ELF-1 (cell line): ENCODE measurements at regions not wholly inside any gene's neighbourhood (a gene's known extent, or its start where the extent isn't known, plus 50 kb on each side); places are given as distances from the start of the nearest gene placed in this dataset.

ENCODE experiments used
- DNase-seq: peaks from one replicate; pipeline ENCODE4 v3.0.0-alpha.2; 2016; ENCODE audit warnings: low read depth, low spot score

DNA sequence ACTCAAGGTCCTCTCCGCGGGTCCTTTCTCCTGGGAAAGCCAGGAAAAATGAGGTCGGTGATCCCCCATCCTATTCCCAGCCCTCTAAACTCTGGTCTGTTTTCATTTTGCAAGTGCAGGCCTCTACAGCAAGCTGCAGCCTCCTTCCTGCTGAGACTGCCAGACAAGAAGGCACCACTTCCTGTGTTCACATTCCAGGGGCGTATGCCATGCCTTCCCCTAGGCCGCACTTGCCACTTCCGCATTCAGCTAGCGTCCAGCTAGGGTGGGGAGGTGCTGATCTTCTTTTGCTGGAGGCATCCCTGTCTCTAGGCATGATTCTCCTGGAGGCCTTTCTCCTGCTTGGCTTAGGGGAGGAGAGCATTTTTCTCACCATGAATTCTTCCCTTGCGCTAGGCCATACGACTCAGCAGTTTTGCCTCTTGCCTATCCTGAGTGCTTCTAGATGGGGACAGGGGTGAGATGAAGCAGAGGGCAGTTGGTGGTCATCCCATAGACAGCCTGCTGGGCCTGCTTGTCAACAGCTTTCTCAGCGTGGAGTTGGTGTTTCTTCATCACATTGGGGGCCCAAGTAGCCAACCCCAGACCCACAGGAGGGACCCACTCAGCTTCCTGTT lies 328.9 kb downstream of the RPS24 start:
- peak; percentile 80 for DNase-seq

DNA sequence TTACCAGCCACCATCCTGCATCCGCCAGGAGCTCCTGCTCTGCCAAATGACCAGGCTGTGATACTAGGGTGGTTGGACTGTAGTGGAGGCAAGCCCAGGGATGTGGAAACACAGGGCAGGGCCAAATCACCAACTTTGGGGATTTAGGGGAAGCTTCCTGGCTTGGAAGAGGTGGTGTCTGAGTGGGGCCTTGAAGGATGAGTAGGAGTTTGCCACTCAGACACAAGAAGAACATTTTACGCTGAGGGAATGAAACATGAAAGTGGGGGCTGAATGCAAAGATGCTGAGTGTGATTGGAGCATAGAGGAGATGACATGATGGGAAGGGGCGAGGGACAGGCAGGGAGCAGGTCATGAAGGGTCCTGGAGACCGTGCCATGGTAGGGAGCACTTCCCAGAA lies 329.5 kb downstream of the RPS24 start:
- no peak for DNase-seq

DNA sequence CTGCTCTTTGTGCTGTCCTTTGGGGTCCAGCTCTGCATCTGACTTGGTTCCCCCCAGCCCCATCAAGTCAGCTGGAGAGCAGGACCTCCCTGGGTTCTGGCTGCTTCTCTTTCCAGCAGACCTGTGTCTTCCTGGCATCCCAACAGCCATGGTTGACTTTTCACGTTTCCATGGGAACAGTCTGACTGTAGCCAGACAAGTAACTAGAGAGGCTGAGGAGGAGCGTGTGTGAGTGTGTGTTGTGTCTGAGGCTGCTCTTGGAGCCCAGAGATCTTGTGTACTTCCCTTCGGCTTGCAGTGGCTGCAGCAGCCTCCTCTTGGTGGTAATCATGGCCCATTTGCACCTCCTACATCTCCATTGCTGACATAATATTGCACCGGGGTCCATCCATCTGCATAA lies 332.0 kb downstream of the RPS24 start:
- DNase-seq = no peak

DNA sequence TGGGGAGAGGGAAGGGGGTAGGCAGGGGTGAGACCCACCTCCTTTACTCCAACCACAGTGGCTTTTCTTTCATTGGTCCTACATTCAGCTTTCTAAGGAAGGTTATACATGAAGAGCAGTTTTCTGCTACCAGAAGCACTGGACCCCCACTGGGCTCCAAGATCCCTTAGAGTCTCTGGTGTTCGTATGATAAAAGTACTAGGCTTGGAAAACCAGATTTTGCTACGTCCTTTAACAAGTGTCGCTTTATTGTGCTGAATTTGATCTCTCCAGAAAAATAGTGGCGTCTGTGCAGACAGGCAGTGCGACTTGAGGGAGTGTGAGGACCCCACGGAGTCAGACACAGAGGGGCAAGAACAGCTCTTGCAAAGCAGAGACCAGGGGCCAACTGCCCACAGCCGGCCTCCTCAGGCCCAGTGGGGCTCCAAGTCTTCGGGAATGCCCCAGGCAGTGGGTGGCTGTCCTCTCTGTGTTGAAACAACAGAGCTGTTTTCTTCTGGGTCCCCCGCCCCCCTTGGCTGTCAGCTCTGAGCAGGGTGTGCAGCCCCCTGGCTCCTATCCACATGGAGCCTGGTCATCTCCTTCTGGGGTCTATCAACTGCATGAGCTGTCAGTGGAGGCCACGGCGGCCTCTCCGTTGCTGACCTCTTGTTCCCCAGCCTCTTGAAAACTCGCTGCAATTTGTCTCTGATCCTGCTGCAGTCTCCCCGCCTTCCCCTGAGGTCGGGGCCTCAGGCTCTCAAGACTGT lies 333.2 kb downstream of the RPS24 start:
- DNase-seq = peak; percentile 56

DNA sequence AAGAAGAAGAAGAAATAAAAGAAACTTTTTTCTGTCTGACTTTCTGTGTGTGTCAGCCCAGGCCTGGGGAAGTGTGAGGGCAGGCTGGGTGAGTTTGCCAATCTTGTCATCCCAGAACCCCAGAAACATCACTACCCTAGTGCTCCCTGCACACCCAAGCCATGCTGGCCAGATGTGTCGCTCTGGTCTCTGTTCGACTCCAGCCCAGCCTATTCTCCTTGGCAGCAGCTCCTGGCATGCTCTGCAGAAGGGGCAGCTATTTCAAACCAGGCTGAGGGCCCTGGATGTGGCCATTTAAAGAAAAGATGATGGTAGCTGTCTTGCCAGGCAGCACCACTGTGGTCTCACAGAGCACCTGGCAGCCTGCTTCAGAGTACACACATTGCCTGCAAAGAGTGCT lies 334.1 kb downstream of the RPS24 start:
- no peak for DNase-seq

DNA sequence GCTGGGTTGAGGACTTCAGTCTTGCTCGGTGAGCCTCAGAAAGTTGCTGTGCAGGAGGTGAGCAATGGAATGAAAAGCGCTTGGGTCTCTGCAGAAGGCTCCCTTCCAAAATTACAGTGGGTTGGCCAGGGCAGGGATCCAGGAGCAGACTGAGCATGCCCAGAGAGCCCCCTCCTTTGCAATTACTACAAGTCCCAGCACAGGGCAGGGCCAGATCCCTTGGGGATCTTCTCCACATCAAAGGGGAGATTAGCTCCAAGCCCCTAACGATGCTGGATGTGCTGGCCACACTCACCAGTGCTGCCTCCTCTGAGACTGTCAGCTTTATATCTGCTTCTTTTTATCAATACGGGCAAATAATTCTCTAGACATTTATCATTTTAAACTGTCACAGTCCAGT lies 337.5 kb downstream of the RPS24 start:
- DNase-seq = peak; percentile 79

DNA sequence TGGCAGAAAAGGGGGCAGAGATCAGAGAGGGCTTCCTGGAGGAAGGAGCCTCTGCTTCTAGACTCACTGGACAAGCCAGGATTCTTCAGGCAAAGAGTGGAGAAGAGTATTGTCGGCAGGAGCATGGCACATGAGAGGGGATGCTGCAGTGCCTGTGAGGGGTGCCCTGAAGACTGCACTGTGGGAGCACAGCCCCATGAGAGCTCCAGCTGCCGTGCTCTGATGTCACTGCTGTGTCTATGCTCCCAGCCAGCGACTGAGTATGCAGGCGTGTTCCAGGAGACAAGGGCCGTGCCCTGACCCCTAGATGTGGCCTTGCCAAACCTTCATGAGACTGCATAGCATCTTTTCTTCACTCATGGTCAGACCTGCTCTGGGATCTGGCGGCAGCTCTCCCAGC lies 339.1 kb downstream of the RPS24 start:
- no peak for DNase-seq

DNA sequence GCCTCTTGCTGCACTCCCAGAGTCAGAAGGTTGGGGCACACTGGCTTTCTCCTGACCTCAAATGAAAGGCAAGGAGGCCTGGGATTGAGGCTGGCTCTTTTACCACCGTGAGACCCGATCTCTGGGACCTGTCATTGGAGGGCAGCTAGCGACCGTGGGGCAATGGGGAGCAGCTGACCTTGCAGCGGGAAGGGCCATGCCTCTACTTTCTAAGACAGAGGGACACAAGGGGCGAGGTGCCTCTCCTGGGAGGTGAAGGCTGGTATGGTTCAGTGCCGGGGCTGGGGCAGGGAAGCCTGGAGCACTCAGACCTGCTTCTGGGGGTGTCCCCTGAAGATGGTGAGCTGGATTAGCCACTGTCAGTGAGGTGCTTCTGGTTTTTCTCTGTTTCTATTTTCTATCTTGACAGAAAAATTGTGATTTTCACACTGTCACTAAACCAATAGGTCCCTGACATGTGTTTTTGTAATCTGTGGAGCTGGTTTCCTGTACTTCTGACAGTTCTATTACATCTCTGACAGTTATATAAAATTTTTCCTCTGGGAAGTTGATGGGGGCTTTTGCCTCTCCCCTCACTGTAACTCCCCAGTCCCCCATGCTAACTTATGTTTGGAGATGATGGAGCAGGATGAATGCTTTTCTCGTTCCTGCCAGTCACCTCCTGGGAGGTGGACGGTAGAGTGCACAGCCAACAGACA lies 340.8 kb downstream of the RPS24 start:
- no peak for DNase-seq

DNA sequence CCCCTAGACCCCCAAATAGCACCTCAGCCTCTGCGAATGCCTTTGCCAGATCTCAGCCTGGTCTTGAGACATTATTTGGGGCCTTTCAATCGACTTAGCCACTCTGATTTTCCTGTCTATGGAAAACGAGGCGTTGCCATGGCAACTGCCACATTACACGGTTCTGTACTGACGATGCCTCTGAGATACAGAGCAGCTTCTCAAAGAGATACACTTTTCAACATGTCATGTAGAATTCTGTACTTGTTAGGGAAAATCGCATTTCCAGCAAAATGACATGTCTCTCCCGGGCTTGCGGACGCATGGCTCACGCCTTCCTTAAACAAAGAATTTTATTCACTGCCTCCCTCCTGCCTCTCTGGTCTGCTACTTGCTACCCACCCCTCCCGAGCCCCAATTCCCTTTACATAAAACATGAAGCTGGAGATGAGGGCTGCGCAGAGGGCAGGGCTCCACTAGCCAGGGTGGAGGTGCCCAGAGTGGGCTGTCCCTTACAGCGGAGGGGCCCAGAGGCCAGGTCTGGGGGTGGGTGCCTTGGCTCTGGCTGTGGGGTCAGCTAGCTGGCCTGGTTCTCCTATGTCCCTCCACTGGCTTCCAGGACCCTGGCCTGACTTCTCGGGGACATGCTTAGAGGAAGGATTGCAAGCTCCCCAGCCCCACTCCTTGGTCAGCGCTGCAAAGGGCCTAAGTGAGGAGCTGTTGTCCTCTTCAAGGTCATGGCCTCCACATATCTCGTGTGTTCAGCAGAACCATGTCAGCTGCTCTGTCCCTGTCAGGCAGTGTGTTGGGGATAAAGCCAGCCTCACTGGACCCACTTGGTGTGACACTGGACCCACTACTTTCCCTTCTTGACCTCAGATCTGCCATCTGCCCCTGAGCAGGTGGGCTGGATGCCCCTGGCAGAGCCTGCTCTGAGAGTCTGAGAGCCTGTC lies 342.5 kb downstream of the RPS24 start:
- no peak for DNase-seq

DNA sequence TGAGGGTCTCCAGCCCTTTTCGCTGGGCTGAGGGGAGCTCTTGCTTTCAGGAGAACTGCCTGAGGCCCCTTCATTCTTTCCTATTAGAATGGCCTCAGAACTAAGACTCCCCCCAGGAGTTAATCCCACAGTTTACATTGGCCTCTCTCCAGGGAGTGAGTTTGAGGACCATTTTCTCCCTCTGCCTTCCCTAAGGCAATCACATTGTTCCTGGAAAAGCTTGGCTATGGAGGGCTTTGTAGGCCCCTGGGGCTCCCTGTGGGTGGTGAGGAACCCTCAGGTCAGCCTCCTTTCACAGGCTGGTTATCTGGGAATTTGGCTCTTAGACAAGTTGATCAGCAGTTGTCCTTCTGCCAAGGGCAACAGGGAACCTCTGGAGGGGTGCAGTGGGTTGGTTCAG lies 343.7 kb downstream of the RPS24 start:
- peak; percentile 73 for DNase-seq

DNA sequence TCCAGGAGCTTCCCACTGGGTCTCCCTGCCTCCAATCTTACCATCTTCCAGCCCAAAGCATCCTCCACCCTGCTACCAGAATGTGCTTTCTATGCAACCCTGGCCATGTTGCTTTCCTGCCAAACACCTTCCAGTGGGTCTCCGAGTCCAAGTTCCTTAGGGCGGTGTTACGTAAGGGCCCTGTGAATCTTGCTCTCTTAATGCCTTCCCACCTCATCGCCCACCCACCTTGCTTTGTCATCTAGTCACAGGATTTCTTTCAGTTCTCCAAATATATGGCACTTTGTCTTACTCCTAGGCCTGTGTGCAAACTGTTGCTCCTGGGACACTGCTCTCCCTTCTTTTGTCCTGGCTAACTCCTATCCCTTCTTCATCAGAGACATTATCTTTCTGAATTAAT lies 344.5 kb downstream of the RPS24 start:
- DNase-seq = no peak

DNA sequence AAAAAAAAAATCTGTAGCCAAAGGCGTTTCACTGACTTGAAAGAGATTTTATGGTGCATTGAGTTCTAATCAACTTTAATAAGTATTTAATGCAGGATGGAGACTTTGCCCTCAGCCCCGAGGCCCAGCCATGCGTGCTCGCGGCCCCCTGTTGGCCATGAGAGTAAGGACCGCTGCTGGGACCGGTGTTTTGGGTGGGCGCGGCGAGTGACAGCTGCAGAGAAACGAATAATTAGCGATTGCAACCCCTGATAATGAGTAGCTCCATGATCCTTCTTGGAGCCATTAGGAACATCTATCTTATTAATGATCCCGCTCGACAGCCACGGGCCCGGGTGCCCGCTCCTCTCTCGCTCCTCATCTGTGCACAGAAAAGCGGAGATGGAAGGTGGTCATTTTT lies 347.4 kb downstream of the RPS24 start:
- no peak for DNase-seq

DNA sequence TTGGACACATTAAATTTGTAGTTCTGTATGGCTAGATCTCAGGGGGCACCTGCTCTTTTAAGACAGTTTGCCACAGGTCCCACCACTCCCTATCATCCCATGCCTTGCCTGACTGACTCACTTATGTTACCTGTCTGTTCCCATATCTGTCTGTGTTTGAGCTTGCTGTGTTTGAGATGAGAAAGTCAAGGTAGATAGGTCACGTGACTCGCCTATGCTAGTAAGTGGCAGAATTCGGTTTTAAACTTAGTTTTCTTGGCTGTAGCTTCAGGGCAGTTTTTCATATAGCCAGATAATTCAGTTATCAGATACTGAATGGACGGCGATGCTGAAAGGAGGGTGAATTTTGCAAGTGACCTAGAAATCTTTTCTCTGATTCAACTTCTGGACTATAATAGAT lies 348.4 kb downstream of the RPS24 start:
- no peak for DNase-seq

DNA sequence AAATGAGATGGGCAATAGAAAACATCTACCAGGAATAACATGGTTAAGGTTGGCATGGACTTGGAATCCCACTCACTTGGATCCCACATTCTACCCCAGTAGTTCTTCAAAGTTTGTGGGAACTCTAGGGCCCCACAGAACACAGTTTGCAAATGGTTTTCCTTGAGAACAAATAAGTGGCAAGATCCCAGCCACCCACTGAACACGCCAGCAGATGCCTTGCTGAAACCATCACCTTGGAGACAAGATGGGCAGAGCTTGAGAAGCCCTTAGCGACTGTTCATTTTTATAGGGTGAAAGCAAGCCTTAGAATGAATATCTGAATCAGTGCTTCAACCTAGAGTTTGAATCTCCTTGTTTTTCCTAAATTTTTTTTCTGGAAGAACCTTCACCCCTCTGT lies 349.1 kb downstream of the RPS24 start:
- no peak for DNase-seq

DNA sequence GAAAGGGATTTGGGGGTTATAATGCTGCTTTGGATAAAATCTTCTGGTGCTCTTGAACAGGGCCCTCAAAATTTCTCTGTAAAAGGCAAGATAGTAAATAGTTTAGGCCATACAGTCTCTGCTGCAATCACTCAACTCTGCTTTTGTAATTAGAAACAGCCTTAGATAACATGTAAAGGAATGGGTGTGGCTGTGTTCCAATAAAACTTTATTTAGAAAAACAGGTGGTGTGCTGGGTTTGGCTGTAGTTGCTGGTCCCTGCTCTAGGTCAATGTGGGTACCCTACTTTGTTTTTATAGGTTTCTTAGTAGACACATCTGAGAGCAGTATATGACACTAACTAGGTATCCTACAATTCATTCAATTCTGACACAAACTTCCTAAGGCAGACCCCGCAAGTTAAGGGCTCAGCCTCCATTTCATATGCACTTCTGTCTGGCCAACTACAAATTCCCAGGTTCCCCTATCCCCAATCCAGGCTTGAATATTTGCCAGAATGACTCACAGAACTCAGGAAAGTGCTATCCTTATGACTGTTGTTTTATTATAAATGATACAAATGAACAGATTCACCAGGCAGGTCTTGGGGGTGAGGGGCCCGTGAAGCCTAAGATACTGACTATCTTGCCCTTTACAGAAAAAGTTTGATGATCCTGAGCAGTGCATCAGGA lies 349.9 kb downstream of the RPS24 start:
- no peak for DNase-seq

DNA sequence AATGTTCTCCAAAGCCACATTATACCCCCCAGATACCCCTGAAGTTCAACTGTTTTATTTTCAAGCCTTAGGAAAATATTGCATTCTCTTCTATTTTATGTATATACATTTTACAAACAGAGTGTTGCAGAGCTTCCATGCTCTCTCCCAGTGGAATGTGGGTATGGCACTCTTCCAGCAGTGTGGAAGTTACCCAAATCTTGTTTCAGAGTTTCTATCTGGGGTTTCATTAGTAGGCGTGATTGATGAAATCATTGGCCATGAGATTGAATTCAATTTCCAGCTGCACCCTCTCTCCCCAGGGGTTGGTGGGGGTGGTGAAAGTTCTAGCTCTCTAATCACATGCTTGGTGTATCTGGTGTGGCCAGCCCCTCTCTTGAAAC lies 350.4 kb downstream of the RPS24 start:
- DNase-seq = no peak

DNA sequence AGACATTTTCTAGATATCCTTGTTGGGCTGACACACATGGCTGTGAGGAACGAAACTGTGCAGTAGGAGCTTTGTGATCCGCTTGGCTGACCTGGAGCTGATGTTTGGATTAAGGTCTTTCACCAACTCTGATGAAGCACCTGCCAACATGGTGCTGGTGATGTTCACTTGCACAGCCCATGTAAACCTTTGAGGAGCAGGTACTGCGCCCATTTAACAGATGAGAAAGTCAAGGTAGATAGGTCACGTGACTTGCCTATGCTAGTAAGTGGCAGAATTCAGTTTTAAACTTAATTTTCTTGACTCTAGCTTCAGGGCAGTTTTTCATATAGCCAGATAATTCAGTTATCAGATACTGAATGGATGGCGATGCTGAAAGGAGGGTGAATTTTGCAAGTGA lies 351.9 kb downstream of the RPS24 start:
- DNase-seq = no peak

DNA sequence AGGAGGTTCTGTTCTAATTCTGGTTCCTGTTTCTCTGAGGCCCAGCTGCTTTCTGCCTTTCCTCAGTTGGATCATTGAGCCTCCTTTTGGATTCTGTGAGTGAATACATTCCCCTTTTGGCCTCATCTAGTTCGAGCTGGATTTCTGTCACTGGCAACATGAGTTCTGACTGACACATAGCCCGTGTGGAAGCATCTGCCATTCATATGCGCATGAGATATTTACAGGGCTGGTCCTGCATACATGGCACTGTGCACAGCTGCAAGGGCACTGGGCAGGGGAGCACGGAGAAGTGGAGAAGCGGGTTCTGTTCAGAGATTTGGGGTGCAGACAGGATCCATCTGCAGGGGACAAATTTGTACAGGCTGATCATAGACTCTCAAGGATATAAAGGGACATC lies 352.8 kb downstream of the RPS24 start:
- no peak for DNase-seq

DNA sequence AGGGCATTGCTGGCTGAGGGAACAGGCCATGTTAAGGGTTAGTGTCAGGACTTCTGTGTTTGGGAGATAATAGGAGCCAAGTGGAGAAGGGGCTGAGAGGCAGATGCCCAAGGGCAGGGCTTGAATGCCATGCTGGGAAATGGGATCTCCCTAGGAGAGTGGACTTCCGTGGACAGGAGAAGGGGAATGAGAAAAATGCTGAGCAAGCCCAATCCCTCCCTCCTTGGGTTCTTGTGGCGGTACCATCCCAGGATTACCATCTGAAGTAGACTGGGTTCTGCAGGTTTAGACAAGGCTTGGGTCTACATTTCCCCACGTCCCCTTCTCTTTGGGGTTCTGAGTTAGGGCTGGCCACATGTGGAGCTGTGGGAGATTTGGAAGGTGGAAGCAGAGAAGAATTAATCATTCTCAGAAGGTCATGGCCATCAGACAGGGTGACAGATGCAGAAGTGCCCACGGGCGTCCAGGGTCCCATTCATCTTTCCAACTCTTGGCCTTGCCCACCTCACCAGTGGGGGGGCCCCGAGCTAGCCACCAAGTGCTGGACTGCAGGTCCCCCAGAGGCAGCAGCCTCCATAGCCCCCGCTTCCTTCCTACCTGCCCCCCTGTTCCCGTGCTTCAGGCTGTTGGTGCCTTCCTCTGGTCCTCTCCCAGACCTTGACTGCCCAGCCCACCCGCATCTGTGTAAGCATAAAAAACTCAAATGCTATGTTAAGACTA lies 354.8 kb downstream of the RPS24 start:
- no peak for DNase-seq

DNA sequence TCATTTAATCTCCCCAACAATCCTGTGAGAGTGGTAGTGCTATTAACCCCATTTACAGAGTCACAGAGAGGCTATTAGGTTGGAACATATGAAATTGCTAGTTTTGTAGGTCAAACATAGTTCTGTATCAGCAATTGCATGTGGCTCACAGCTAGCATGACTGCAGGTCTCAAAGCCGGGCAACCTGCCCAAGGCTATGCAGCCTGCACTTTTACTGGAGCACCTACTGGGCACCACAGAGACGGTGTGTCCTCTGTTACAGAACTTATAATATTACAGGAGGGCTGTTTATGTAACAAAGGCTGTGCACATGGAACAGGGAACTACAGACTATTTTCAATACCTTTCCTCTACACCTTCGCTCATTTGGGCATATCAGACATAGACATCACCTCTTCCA lies 355.8 kb downstream of the RPS24 start:
- no peak for DNase-seq

DNA sequence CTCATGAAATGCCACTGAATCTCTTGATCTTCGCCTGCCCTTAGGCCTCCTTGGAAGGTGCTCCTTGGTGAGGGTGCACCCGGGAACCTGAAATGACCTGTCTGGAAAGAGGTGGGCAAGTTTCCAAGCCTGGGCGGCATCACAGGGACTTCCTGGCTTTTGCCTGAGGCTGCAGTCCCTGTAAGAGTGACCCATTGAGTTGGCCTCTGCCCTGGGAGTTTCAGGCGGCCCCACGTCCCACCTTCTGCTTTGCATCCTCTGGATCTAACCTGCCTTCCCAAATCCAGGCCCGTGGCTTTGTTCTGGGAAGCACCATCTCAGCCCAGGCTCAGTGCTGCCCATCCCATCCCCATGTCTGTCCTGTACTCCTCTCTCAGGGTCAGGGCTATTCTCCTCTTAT lies 356.4 kb downstream of the RPS24 start:
- DNase-seq = no peak
